GM19452 (cell line): ENCODE measurements at regions not wholly inside any gene's neighbourhood (a gene's known extent, or its start where the extent isn't known, plus 50 kb on each side); places are given as distances from the start of the nearest gene placed in this dataset.
A peak's percentile ranks its signal among the peaks of the same experiment; 100 is the strongest.

Experiments used
- ATAC-seq: cut with Tn5 transposase; IDR thresholded peaks from one replicate; pipeline ENCODE4 v1.9.1; 2021; ENCODE audit not compliant: unreplicated experiment

DNA sequence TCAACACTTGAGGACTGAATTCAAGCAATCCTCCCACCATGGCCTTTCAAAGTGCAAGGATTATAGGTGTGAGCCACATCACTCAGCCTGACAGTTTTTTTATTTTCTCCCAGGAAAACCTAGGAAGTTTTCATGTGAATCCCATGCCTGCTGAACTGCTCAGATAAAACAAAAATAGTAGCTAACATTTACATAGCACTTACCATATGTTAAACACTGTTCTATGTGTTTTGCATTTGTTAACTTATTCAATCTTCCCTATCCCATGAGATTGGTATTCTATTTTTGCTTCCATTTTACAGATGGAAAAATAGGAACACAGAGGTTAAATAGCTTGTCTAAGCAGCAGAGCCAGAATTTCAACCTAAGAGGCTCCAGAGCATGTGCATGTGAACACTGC, 157.4 kb upstream of the KCTD1 start:
- no peak for ATAC-seq

DNA sequence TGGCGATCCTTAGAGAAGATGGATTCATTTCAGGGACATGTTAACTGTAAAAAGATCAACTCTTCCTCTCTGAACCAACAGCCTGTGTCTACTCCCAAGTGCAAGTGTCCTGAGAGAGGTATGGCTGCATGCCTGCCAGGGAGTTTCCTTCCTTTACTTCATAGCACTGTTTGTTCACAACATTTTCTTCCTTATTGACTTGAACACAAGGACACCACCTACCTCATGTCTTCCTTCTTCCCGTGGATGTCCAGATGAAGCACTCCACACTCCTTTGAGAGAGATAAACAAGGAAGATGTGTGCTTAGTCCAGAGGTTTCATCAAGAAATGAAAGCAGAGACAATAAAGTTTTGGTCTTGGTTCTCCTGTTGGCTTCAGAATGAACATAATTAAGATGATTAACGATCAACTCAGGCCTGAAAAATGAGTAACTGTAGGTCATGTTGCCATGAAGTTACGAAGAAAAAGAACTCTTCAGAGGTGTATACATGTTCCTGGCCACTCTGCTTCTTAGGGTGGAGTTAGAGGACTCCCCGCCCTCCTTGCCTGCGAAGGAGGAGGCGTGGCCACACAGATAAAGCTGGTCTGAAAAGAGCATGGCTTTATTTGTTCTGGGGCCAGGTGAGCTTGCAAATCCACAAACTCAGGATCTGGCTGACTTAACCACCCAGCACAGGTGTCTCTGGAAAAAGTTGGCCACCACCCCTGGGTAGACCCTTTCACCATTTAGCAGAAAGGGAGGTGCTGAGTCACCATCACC, 155.0 kb upstream of the KCTD1 start:
- no peak for ATAC-seq

DNA sequence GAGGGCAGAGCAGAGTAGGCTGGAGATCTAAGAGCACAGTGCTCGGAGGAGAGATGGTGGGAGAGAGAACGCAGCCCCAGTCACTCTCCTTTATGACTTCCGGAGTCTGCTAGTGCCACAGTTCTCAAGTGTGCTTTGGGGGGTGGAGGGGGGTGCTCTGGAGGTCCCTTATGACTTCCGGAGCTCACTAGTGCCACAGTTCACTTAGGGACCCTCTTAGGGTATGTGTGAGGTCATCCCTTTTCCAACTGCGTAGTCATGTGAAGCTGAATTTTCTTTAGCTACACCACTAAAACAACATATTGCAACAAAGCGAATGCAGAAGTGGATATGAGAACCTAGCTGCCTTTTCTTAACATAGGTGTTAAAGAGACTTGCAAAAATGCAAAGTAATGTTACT, 153.7 kb upstream of the KCTD1 start:
- ATAC-seq = no peak

DNA sequence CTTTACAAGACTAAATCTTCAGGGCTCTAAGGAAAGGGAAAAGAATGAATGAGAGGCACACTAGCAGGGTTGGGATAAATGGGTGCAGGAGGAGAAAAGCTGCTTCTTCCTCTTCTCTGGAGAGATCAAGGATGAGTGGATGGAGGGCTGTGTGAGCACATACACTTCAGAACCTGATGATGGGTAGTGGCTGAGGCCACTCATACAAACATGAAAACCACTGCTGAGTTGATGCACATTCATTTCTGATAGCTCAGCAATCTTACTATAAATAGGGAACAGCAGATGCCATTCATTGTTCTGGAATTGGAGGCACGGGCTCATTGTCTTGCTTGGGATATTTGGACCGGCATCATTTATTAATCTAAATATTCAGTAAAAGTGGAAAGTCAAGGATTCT, 152.4 kb upstream of the KCTD1 start:
- no peak for ATAC-seq

DNA sequence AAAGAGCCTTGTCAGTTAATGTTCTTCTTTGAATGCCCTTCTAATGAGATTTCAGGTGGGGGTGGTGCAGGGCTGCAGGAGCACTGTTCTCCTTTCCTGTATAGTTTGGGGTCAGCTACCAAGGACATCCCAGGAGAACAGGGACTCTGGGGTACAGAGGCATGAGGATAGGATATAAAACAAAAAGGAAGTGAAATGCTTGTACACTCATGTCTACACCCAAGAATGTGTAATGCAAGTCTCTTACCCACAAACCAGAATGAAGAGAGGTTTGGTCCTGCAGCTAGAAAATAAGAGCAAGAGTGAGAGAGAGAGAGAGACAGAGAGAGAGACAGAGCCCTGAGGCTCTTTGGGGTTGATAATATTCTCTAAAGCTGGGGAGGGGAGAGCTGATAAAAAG, 151.8 kb upstream of the KCTD1 start:
- ATAC-seq = no peak

DNA sequence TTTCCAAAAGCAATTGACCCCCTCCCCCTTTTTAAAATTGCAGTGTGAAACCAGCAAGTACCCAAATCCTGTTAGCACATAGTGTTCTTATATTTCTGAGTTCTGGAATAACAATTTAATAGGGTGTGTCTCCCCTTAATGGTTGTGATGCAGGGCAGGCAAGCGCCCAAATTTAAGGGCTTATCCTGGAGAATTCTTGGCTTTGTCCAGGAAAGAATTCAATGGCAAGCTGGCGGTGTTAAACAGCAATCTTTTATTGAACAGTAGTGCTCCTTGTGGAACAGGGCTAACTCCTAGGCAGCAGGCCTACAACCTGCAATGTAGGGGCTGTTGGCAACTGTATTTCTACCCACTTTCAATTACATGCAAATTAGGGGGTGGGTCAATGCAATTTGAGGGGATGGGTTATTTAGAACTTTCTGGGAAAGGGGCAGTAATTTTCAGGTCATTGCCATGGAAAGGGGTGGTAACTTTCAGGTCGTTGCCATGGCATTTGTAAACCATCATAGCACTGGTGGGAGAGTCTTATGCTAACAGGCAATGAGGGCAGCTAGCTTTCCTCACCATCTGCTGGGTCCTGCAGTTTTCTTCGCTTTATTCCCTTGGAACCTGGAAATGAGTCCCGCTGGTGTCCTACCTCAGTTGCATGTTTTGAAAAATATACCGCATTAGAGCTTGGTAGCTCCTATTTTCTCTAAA, 149.0 kb upstream of the KCTD1 start:
- ATAC-seq = no peak

DNA sequence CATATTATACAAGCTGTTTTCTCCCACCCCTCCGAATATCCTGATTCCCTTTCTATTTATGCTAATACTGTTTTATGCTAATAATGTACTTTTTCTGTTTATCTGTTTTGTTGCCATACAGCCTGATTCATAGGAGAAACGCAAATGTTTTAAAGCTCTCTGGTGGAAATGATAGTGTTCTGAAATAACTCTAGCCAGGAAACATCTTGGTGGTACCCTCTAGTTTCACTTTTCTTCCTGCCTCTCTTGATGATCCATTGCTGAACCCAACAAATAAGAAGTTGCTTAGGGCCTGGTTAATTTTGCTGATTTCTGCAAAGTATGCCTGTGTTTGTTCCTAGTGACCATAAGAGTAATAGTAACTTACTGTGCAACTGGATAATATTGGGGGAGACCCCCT, 148.4 kb upstream of the KCTD1 start:
- ATAC-seq = no peak

DNA sequence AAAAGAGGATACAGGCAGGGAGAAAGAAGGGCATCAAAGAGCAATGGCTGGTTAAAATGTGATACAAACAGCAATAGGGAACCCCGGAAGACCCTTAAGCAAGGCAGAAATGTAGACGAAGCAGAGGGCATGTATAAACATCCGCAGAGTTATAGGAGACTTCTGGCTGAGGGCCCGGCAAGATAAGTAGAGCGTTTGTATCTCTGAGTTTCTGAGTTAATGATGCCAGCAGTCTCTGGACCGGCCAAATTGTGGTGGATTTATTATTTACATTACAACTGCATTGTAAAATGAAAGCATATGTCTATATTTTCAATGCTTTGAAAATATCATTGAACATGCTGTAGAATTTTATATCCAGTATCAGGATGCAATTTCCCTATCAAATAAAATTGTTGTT, 148.0 kb upstream of the KCTD1 start:
- no peak for ATAC-seq

DNA sequence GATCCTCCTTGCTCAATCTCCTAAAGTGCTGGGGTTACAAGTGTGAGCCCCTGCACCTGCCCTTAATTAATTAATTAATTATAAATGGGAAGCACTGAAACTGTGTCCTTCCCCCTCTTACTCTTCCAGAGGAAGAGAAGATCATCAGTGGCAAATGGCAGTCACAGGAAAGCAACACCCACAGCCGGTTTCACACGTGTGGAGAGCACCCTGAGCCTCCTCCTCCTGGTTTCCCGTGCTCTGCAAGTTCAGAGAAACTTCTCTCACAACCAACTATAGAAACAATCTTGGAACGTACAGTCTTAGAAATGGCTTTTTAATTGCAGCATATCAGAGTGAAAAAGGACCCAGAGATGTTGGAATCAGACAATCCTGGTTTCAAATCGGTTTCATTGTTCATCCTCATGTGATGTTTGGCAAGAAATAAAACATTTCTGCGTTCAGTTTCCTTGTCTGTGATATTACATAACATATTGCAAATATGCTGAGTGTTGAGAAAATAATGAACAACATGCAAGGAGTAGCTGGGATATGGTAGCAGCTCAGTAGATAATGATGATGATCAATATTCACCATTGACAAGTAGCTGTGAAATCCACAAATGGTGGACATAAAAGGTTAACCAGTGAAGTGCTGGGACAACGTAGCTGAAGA, 141.0 kb upstream of the KCTD1 start:
- ATAC-seq = no peak

DNA sequence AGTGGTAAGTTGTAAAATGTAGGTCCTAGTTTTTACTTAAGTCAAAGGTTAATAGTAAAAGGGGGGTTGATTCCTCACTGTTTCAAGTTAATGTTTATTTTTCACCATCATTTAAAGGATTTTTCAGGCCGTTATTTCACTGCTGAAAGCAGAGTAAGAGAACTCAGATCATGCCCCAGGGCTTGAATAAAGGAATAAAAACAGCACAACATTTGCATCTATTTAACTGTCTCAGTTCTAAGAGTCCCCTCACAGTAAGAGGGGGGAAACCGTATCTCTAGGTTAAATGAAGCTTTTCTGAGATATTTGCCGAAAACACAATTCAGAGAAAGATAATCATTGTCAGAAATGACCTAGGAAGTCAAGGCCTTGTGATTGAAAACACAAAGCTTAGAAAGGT, 138.2 kb upstream of the KCTD1 start:
- ATAC-seq = no peak

DNA sequence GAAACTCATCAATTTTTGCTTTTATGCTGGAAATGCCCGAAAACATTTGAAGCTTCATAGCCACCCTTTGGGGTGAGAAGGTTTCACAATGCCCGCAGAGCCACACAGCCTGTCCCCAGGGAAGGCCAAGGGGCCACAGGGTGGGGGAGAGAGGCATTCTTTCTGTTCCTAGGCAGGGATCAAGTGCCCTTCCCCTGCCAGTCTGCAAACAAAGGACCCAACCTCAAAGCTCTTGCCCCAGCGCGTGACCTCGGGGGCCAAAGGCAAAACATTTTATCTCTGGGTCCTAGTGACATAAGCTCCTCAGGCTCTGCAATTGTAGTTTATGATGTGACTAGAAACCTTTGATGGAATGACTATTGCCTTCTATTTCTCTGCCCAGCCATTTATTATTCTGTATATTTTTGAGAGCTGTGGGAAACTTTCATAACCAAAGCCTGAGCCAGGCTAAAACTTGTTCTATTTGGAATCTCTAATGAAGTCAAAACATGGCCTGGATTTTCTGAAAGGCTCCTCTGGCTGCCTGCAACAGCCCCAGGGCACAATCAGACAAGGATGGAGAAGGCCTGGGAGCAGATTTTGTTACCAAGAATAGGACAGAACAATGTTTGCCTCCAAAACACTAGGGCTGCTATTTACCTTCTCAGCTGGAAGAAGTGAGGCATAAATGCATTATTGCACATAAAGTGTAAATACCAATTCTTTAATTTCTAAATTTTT, 137.2 kb upstream of the KCTD1 start:
- ATAC-seq = no peak

DNA sequence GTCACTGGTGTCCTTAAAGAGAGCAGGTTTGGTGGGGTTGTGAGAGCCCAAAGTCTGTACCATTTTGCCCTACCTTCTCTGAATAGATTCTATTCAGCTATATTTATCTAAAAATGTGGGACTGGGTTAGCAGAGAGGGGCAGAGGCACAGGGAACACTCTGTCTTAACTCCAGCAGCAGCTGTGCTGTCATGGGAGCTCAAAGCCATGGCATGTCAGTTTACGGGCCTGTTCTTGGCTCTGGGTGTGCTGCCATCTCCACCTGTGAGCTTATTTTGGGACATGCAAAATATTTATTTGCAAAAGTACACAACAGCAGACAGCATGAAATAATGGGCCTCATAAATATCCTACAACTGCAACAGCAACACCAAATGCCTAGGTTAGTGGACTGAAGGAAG, 129.6 kb upstream of the KCTD1 start:
- ATAC-seq = no peak

DNA sequence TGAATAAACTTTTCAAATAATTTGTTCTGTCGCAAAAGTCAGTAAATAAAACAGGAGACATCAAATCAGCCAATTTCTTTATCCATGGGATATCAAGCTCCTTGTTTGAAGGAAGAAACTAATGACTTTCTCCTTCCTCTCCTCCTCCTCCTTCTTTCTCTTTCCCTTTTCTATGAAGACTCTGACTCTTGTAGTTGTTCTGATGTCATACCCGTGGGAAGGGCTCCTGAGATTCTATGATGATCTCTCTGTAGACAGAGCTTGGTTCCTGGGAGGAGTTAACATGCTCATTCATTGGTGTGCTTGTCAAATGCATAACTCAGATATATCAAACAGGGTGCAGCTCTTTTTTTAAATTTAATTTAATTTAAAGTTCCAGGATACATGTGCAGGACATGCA, 118.7 kb upstream of the KCTD1 start:
- no peak for ATAC-seq

DNA sequence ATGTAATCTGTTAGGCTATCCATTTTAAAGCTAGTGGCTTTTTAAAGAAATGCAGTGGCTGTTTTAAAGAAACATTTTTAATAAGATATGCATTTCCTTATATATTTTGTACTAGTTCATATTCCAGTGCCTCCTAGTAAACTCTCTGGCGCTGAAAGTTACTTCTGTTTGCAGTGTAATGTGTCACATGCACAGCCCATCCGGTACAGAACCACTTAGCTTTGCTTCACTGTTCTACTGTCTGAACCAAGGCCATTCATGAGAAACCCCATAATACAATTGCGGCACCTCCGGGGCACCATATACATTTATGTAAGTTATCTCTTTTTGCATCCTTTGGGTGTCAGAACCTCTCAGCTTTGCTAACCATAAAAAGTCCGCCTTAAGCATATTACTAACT, 114.6 kb upstream of the KCTD1 start:
- ATAC-seq = no peak

DNA sequence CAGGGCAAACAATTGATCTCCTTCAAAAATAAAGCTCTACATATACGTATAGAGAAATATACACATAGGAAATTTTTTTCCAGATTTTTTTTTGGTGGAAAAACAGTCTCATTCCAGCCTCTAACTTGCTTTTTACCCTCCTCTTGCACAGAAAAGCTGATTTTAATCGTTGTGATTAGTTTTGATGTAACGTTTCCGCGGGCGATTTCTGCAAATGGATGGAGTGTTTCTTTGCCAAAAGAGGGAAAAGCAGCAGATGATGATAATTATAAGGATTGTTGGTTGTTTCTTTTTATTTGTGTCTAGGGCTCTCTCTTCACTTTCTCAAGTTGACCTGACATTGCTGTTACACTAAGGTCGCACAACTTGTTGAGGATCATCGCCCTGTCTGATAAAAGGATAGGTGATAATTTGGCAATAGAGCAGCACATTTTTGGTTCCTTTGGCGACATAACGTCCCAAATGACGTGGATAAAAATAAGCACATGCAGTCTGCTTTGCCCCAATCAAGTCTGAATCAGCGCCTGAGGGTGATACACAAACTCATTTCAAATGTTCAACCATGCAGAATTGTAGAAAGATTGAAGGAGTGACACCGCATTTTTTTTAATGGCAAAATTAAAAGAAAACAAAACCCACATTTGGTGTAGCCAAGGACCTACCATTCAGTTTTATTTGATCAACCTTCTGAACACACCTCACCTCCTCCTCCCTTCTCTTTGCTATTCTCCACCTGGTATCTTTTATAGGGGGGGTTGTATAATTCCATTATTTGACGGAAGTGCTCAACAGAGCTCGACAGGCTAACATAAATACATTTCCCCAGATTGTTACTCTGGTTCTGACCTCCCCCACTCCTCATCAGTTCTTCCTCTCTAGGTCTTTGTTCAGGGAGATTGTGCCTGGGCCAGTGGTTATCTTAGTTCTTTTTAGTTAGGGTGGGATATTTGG, 109.6 kb upstream of the KCTD1 start:
- ATAC-seq = no peak

DNA sequence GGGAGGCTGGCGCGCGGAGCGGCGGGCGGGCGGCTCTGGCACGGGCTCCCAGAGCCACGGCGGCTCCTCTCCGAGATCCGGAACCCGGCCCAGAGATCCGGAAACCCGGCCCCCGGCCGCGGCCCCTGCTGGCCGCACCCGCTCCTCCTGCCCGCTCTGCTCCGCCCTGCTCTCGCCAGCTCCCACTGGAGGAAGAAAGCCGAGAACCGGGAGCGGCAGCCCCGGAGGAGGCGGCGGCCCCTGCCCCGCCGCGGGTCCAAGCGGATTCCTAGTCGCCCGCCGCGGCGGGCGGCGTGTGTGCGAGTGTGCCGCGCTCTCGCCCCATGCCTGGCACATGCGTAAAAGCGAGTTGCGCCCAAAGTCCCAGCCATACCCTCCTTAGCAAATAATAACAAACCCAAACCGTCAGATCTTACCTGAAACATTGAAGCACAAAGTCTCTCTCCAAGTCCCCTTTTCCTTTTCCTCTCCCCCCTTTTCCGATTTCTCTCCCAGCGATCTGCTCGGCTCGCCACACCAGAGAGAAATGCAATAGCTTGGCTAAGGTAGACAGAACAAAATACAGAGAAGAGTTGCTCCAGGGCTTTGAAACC, 108.7 kb upstream of the KCTD1 start:
- peak; percentile 66 for ATAC-seq

DNA sequence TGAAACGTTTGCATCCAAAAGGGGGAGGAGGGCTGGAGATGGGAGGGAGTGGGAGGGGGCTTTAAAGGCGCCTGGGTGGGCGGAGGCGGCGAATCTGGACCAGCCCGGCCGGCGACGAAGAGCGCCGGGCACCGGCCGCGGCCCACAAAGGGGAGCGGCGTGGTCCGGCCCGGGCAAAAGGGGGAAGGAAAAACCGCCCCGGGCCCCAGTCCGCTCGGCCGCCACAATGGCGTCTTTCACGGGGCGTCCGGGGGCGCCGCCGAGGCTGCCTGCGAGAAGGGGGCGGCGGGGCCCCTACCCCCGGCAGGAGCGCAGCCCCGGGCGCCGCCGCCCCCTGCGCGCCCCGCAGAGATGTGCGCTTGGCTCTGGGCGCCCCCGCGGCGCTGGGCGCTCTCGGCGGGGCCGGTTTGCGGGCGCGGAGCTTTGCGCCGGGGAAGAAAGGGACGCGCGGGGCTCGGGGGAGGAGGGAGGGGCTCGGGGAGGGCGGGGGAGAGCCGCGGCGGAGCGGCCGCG, 108.1 kb upstream of the KCTD1 start:
- ATAC-seq = peak; percentile 22

DNA sequence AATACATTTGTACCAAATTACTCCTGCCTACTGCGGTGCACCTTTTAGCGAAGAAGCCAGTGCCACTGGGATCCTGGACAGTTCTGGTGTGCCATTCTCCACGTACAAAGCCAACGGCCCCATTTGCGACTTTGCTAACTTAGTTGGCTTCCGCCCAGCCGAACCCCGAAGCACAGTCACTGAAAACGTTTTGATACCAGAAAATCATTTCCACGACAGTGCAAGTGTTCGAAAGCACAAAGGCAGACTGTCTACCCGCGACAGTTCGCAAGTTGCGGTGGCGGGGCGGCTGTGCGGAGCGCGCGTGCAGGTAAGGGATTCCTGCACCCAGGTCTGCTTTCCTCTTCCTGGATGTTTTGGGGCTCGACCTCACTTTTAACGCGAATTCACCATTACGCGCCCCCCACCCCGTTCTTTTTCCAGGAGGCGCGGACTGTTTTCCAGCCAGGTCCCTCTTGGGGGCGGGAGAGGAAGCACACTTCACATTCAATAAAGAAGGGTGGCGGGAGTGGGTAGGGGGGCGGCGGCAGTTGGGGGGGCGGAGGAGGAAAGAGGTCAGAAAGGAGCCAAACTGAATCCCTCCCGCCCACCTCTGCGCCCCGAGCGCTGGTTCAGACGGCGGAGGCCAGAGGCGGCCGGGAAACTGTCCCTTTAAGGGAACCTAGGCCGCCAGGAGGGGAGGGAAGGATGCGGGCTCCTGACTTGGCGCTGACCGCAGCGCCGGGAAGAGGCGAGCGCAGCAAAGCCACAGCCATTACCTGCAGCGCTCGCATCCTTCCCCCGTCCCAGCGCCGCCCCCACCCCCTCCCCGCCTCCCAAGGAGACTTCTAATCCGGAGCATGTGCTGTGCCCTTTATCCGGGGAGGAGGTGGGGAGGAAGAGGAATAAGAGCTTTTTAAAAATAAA, 107.4 kb upstream of the KCTD1 start:
- ATAC-seq = no peak
